ENCODE measurements at regions not wholly inside any gene's neighbourhood (a gene's known extent, or its start where the extent isn't known, plus 50 kb on each side); places are given as distances from the start of the nearest gene placed in this dataset.

DNA sequence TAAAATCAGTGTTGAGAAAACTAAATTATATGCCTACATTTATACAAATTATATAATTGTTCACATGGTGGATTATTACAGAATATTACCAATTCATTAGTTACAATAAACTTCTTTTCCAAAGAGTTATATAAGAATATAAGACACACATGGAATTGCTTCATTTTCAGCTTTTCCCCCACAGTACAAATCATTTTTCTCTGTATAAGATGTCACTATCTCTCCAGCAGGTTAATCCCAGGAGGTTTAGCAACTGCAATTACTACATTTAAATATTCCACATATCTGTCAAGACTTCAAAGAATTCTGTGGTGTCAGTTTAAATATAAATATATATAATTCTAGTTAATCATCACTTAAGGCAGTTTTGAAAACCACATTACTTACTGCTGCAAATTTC is 59.6 kb upstream of the G2E3 start:
- DNase-seq (ENCODE audit: low read depth), result no peak

DNA sequence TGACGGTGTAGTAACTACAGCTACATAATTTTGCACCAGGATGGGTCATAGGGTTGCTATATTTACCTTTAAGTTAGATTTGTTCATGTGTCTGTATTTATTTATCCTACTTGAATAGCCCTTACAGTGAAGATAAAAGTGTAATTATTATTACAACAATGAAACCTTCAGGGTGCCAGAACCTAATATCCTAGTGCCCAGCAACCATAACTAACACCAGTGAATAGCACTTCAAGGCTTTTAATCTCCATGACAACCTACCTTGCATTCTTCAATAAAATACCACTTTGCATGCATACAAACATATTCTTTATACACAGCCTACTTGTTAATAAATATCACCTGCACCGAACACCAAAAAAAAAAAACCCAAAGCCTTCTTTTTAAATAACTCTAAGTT is 58.7 kb upstream of the G2E3 start:
- DNase-seq (ENCODE audit: low read depth), result no peak

DNA sequence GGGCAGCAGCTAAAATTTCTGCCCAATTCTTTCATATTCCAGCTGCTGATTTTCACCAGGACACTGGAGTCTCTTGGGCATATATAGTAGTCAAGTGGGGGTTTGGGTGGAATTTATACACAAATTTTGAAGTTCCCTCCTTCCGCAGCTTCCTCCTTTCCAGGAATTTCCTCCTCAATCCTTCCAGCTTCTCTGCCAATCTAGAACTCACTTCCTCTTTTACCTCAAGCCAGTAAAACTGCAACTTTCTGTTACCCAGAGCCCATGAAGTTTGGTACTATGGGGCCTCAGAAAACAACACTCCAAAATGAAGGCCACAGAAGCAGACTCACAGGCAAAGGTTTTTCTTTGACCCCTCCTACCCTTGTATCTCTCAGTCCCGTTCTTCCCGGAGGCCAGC is 51.7 kb upstream of the G2E3 start:
- DNase-seq (ENCODE audit: low read depth), result no peak
